Naive thymus-derived CD4-positive, alpha-beta T cell (primary cell): ENCODE measurements at regions not wholly inside any gene's neighbourhood (a gene's known extent, or its start where the extent isn't known, plus 50 kb on each side); places are given as distances from the start of the nearest gene placed in this dataset.
"Not testable (repeated sequence)": the region's sequence is repeated elsewhere in the genome, so short reads cannot be mapped to it uniquely, and the experiment has no call there.

ENCODE experiments used
- ATAC-seq: fragments of 150-1000 bp; cut with Tn5 transposase; 2 replicates; pipeline ENCODE4 v1.10.0; 2021; ENCODE audit warnings: mild to moderate bottlenecking, moderate library complexity
- CTCF ChIA-PET: fragments of 350-600 bp; sonication (Branson Sonifier 250); formaldehyde crosslinking; loops from one replicate; lab custom pipeline; 2021; ENCODE audit warnings: antibody characterized with exemption; lab: Charles Lee
- POLR2A ChIA-PET: fragments of 350-600 bp; sonication (Branson Sonifier 250); formaldehyde crosslinking; loops from one replicate; lab custom pipeline; 2021; ENCODE audit warnings: antibody characterized with exemption, inconsistent platforms; lab: Charles Lee
- DNase-seq, 9 donors: peaks; one replicate each; pipeline versions ENCODE4 v3.0.0 to v3.0.0-alpha.2; 2020 to 2022; ENCODE audit warnings: mixed read lengths in 1 of 9
- H3K27ac ChIP-seq: one replicate; pipeline ENCODE4 v1.7.0; 2013; ENCODE audit warnings: mild to moderate bottlenecking, low read depth, low read length, moderate library complexity
- H3K27me3 ChIP-seq, 2 donors: one replicate each; pipeline ENCODE4 v1.7.0; 2013; ENCODE audit warnings: low read length in 2 of 2, mild to moderate bottlenecking in 2 of 2, moderate library complexity in 2 of 2; ENCODE audit not compliant: control insufficient read depth in 2 of 2, insufficient read depth in 2 of 2
- H3K36me3 ChIP-seq, 3 experiments: 1 replicate in 2 of 3; 2 replicates in 1 of 3; pipeline ENCODE4 v1.7.0; 2013; ENCODE audit warnings: low read length in 3 of 3, mild to moderate bottlenecking in 3 of 3, moderate library complexity in 1 of 3; ENCODE audit not compliant: insufficient read depth in 3 of 3, control insufficient read depth in 2 of 3
- H3K4me1 ChIP-seq, 2 donors: one replicate each; pipeline ENCODE4 v1.7.0; 2013; ENCODE audit warnings: low read length in 2 of 2, mild to moderate bottlenecking in 2 of 2, moderate library complexity in 1 of 2; ENCODE audit not compliant: control insufficient read depth in 2 of 2, insufficient read depth in 2 of 2
- H3K4me3 ChIP-seq: 2 replicates; pipeline ENCODE4 v1.7.0; 2013; ENCODE audit warnings: mild to moderate bottlenecking, low read length
- H3K9me3 ChIP-seq, 3 experiments: 1 replicate in 2 of 3; 2 replicates in 1 of 3; pipeline ENCODE4 v1.7.0; 2013; ENCODE audit warnings: low read length in 3 of 3; ENCODE audit not compliant: control insufficient read depth in 2 of 3
- H3K27ac Mint-ChIP-seq, 9 donors: one replicate each; pipeline ENCODE4 v1.8.0; 2020 to 2022; ENCODE audit warnings: mixed read lengths in 9 of 9, mild to moderate bottlenecking in 8 of 9, moderate library complexity in 5 of 9, inconsistent platforms in 2 of 9
- H3K27me3 Mint-ChIP-seq, 5 donors: one replicate each; pipeline ENCODE4 v1.8.0; 2021 to 2022; ENCODE audit warnings: mixed read lengths in 5 of 5, mild to moderate bottlenecking in 1 of 5
- H3K36me3 Mint-ChIP-seq, 5 donors: one replicate each; pipeline ENCODE4 v1.8.0; 2020 to 2022; ENCODE audit warnings: mixed read lengths in 5 of 5, mild to moderate bottlenecking in 3 of 5, inconsistent platforms in 1 of 5
- H3K4me1 Mint-ChIP-seq, 7 donors: one replicate each; pipeline ENCODE4 v1.8.0; 2020 to 2022; ENCODE audit warnings: mixed read lengths in 7 of 7, mild to moderate bottlenecking in 3 of 7, inconsistent platforms in 1 of 7
- H3K4me3 Mint-ChIP-seq, 10 donors: one replicate each; pipeline ENCODE4 v1.8.0; 2020 to 2022; ENCODE audit warnings: mild to moderate bottlenecking in 10 of 10, mixed read lengths in 10 of 10, moderate library complexity in 6 of 10, inconsistent platforms in 2 of 10
- H3K9me3 Mint-ChIP-seq, 11 donors: one replicate each; pipeline ENCODE4 v1.8.0; 2020 to 2022; ENCODE audit warnings: mixed read lengths in 11 of 11, mild to moderate bottlenecking in 4 of 11, inconsistent platforms in 1 of 11, moderate library complexity in 1 of 11
- intact Hi-C, 2 donors: fragments of 100-400 bp; cut with micrococcal nuclease; formaldehyde crosslinking; loops; one replicate each; pipeline ENCODE4 v1.15.1; 2023

DNA sequence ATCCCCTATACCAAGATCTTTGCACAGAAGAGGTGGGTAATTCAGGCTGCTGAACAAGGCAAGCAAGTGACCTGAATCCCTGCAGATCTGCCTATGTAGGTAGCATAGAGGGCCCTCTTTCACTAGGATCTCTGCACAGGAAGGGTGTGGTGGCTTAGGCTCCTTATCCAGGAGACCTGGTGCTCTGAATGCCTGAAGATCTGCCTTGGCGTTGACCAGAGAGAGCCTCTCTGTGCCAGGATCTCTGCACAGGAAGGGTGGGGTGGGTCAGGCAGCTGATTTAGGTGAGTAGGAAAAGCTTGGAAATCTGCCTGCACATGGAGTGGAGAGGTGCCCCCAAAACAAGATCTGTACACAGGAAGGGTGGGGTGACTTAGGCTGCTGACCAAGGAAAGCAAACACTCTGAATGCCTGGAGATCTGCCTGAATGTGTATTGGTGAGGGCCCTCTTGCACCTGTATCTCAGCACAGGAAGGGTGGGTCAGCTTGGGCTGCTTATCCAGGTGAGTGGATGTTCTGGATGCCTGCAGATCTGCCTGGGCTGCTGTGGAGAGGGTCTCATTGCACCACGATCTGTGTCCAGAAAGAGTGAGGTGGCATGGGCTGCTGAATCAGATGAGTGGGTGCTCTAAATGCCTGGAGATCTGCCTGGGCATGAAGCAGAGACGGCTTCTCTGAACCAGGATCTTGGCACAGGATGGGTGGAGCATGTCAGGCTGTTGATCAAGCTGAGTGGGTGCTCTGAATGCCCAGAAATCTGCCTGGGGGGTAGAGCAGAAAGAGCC is 365.9 kb downstream of the DMAC1 start:
- no peak overlapping the region for H3K4me3 ChIP-seq
- intact Hi-C loops: no loop called here
- H3K27me3 Mint-ChIP-seq: peaks cover 0 to 12% (median 4%) of the 10 kb centered on the region in 5 donors
- ChIA-PET CTCF (no interaction called here), POLR2A (no interaction called here)
- no peak overlapping the region for H3K27ac ChIP-seq
- no peaks in the 10 kb centered on the region for H3K4me1 ChIP-seq
- ATAC-seq (no peak), DNase-seq (no peak)
- no peaks in the 10 kb centered on the region for H3K9me3 ChIP-seq
- no peak overlapping the region for H3K4me3 Mint-ChIP-seq
- H3K36me3 ChIP-seq: no peaks in the 10 kb centered on the region
- no peaks in the 10 kb centered on the region for H3K27me3 ChIP-seq
- peaks cover 0 to 5% (median 0%) of the 10 kb centered on the region in 5 donors for H3K36me3 Mint-ChIP-seq
- H3K4me1 Mint-ChIP-seq: no peaks in the 10 kb centered on the region
- peaks cover 2 to 56% (median 23%) of the 10 kb centered on the region in 11 donors for H3K9me3 Mint-ChIP-seq
- no peak overlapping the region for H3K27ac Mint-ChIP-seq

DNA sequence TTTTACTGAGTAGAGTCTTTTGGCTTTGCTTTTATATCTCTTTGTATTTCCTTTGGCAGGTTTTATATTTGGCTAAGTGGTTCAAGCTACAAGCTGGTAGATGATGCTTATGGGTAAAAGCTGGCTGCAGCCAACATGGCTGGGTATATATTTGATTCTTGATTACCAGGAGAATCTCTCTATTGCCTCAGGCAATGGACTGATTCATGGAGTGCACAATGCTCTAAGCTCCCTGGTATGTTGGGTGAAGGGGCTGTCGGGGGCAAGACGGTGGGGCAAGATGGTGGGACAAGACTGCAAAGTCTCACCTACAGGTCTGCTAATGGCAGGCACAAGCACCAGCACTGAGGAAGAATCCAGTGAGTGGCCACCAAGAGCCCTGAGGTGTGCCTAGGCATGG is 366.6 kb downstream of the DMAC1 start:
- no peaks in the 10 kb centered on the region for H3K36me3 ChIP-seq
- Mint-ChIP-seq H3K27me3 (peaks cover 0 to 16% (median 9%) of the 10 kb centered on the region in 5 donors), H3K36me3 (peaks cover 0 to 5% (median 0%) of the 10 kb centered on the region in 5 donors), H3K9me3 (peaks cover 2 to 58% (median 23%) of the 10 kb centered on the region in 11 donors), H3K27ac (no peak overlapping the region), H3K4me1 (no peaks in the 10 kb centered on the region), H3K4me3 (no peak overlapping the region)
- H3K9me3 ChIP-seq: no peaks in the 10 kb centered on the region
- DNase-seq: no peak
- intact Hi-C loops: no loop called here
- ChIA-PET CTCF (interaction anchor here (0.7 kb wide), 1 partner anchor 461 kb away, joined by 3 read pairs; no protein-coding TSS in a partner anchor), POLR2A (no interaction called here)
- no peak overlapping the region for H3K4me3 ChIP-seq
- ATAC-seq: no peak
- no peak overlapping the region for H3K27ac ChIP-seq
- H3K4me1 ChIP-seq: no peaks in the 10 kb centered on the region
- H3K27me3 ChIP-seq: no peaks in the 10 kb centered on the region

DNA sequence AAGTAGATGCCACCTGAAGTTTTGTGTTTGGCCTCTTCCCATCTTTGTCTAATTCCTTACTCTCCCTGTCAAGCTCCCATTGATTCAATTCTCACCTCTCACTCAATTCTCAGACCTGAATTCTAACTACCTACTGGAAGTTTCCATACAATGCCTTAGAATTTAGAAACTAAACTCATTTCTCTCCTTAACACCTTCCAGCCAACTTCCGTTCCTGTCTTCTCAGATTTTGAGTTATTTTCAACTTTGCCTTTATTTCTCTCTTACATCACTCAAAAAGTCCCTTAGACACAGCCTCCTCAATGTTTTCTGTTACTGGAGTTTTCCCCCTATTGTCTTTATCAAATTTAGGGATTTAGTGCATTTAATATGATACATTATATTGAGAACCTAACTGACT is 382.2 kb downstream of the DMAC1 start:
- H3K36me3 Mint-ChIP-seq, H3K4me1 Mint-ChIP-seq, H3K4me3 Mint-ChIP-seq, H3K27me3 ChIP-seq, intact Hi-C loops, H3K4me1 ChIP-seq, ATAC-seq, H3K27me3 Mint-ChIP-seq, H3K9me3 ChIP-seq, H3K27ac ChIP-seq, CTCF ChIA-PET, DNase-seq, POLR2A ChIA-PET, H3K4me3 ChIP-seq, H3K27ac Mint-ChIP-seq, H3K36me3 ChIP-seq: not testable (repeated sequence)
- H3K9me3 Mint-ChIP-seq: peaks cover 0 to 22% (median 6%) of the 10 kb centered on the region in 11 donors

- peaks cover 1 to 15% (median 11%) of the 10 kb centered on the region in 5 donors for H3K27me3 Mint-ChIP-seq
- no peaks in the 10 kb centered on the region for H3K4me1 Mint-ChIP-seq
- H3K27ac Mint-ChIP-seq: no peak overlapping the region
- H3K9me3 Mint-ChIP-seq: peaks cover 0 to 17% (median 6%) of the 10 kb centered on the region in 11 donors
- Histone ChIP-seq H3K36me3 (no peaks in the 10 kb centered on the region), H3K27ac (no peak overlapping the region), H3K4me1 (no peaks in the 10 kb centered on the region), H3K27me3 (no peaks in the 10 kb centered on the region), H3K4me3 (no peak overlapping the region), H3K9me3 (no peaks in the 10 kb centered on the region)
- ATAC-seq: no peak
- POLR2A ChIA-PET: no interaction called here
- CTCF ChIA-PET: no interaction called here
- no peak for DNase-seq
- no peaks in the 10 kb centered on the region for H3K36me3 Mint-ChIP-seq
- H3K4me3 Mint-ChIP-seq: no peak overlapping the region
- intact Hi-C loops: no loop called here
Measured at GRCh38 chr9:7415836-7416235, 383.7 kb downstream of the DMAC1 start.

DNA sequence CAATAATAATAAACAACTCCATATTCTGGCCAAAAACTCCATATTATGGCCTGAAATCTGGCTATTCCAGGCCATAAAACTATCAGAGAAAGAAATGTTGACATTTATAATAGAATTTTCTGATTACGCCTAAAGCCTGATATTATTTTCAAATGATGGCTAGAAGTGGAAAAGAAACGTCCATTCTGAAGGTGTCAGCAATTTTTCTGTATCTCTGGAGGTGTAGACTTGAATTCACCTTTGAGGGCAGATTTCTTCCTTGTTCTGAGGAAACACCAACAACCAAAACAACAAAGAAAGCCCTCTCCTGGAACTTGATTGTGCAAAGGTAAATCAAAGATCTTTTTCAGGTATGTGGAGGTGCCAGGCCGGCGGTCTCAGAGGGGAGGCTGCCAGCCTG is 390.7 kb downstream of the DMAC1 start:
- ChIA-PET CTCF (no interaction called here), POLR2A (no interaction called here)
- Histone ChIP-seq H3K9me3 (no peaks in the 10 kb centered on the region), H3K4me3 (no peak overlapping the region), H3K27ac (no peak overlapping the region), H3K4me1 (no peaks in the 10 kb centered on the region), H3K27me3 (no peaks in the 10 kb centered on the region), H3K36me3 (no peaks in the 10 kb centered on the region)
- Mint-ChIP-seq H3K27me3 (peaks cover 10 to 29% (median 15%) of the 10 kb centered on the region in 5 donors), H3K27ac (no peak overlapping the region), H3K4me1 (peaks cover 0 to 11% (median 0%) of the 10 kb centered on the region in 7 donors), H3K36me3 (no peaks in the 10 kb centered on the region), H3K9me3 (peaks cover 0 to 8% (median 0%) of the 10 kb centered on the region in 11 donors), H3K4me3 (no peak overlapping the region)
- intact Hi-C loops: loop anchor here in 1 of 2 donors (10.0 kb wide), 1 partner anchor 1486 kb away; no protein-coding TSS in a partner anchor
- DNase-seq (no peak), ATAC-seq (no peak)

- POLR2A ChIA-PET: no interaction called here
- CTCF ChIA-PET: no interaction called here
- H3K27me3 Mint-ChIP-seq: peaks cover 10 to 29% (median 17%) of the 10 kb centered on the region in 5 donors
Measured at GRCh38 chr9:7407246-7407645, 392.3 kb downstream of the DMAC1 start.

More at GRCh38 chr9:7407246-7407645, 392.3 kb downstream of the DMAC1 start:
- Mint-ChIP-seq H3K4me1 (peaks cover 0 to 11% (median 0%) of the 10 kb centered on the region in 7 donors), H3K36me3 (no peaks in the 10 kb centered on the region), H3K4me3 (no peak overlapping the region), H3K27ac (no peak overlapping the region), H3K9me3 (peaks cover 0 to 8% (median 0%) of the 10 kb centered on the region in 11 donors)
- Histone ChIP-seq H3K4me3 (no peak overlapping the region), H3K4me1 (no peaks in the 10 kb centered on the region), H3K9me3 (no peaks in the 10 kb centered on the region), H3K27ac (no peak overlapping the region), H3K36me3 (no peaks in the 10 kb centered on the region), H3K27me3 (no peaks in the 10 kb centered on the region)
- no peak for ATAC-seq
- no peak for DNase-seq
- intact Hi-C loops: loop anchor here (2.0 to 10.0 kb wide), 2 partner anchors 128 to 1488 kb away; no protein-coding TSS in a partner anchor
